HFF-Myc (cell line): ENCODE measurements at regions not wholly inside any gene's neighbourhood (a gene's known extent, or its start where the extent isn't known, plus 50 kb on each side); places are given as distances from the start of the nearest gene placed in this dataset.

ENCODE experiments used
- DNase-seq: peaks from one replicate; pipeline ENCODE4 v3.0.0-alpha.2; 2011; ENCODE audit warnings: low read depth; ENCODE audit errors: extremely low read depth
- H3K4me3 ChIP-seq: replicated peaks from 2 replicates; pipeline ENCODE4 v1.5.1; 2011; ENCODE audit warnings: low read depth, mild to moderate bottlenecking, control low read depth, low read length
- CTCF ChIP-seq: IDR thresholded peaks from 2 replicates; pipeline ENCODE4 v1.5.1; 2012; ENCODE audit warnings: mild to moderate bottlenecking, low read depth, low read length, control low read depth; ENCODE audit errors: missing control alignments

GRCh38 chr5:68161156-68161555 is 54.4 kb upstream of the PIK3R1 start:
- TF ChIP-seq CTCF, result no peak
- DNase-seq, result no peak
- H3K4me3 ChIP-seq, result no peak overlapping the region

GRCh38 chr5:68159224-68159951 is 56.2 kb upstream of the PIK3R1 start:
- TF ChIP-seq CTCF, result no peak
- H3K4me3 ChIP-seq, result no peak overlapping the region
- no peak for DNase-seq

- no peak for DNase-seq
- TF ChIP-seq CTCF, result no peak
- H3K4me3 ChIP-seq, result no peak overlapping the region
Measured at GRCh38 chr5:68155940-68156339, 59.6 kb upstream of the PIK3R1 start.

GRCh38 chr5:68154119-68154857 is 61.3 kb upstream of the PIK3R1 start:
- no peak overlapping the region for H3K4me3 ChIP-seq
- DNase-seq, result no peak
- no peak for TF ChIP-seq CTCF

- TF ChIP-seq CTCF, result no peak
- DNase-seq, result no peak
- H3K4me3 ChIP-seq, result no peak overlapping the region
Measured at GRCh38 chr5:68151812-68152211, 63.7 kb upstream of the PIK3R1 start.

- no peak for DNase-seq
- no peak for TF ChIP-seq CTCF
- H3K4me3 ChIP-seq, result no peak overlapping the region
Measured at GRCh38 chr5:68149189-68149588, 66.4 kb upstream of the PIK3R1 start.
